RWPE2 (cell line): ENCODE measurements at regions not wholly inside any gene's neighbourhood (a gene's known extent, or its start where the extent isn't known, plus 50 kb on each side); places are given as distances from the start of the nearest gene placed in this dataset.

Source experiments
- ATAC-seq: fragments of 200-7000 bp; cut with Tn5 transposase; 3 replicates; pipeline ENCODE4 v1.9.1; 2021; ENCODE audit warnings: low read depth
- DNase-seq: peaks from one replicate; pipeline ENCODE4 v3.0.0-alpha.2; 2020; ENCODE audit warnings: low spot score
- H3K27ac ChIP-seq: fragments of 450-650 bp; 2 replicates; pipeline ENCODE4 v1.5.1; 2017; ENCODE audit warnings: mild to moderate bottlenecking; ENCODE audit not compliant: poor library complexity, severe bottlenecking
- H3K27me3 ChIP-seq: fragments of 250-450 bp; sonication (Bioruptor Pico); 2 replicates; pipeline ENCODE4 v1.5.1; 2021; ENCODE audit warnings: mild to moderate bottlenecking, moderate library complexity; ENCODE audit not compliant: insufficient read depth, poor library complexity, severe bottlenecking
- H3K36me3 ChIP-seq: fragments of 250-450 bp; sonication (Bioruptor Pico); 2 replicates; pipeline ENCODE4 v1.5.1; 2020; ENCODE audit warnings: low read depth, mild to moderate bottlenecking, moderate library complexity
- H3K4me1 ChIP-seq: fragments of 250-450 bp; sonication (Bioruptor Pico); 2 replicates; pipeline ENCODE4 v1.5.1; 2021; ENCODE audit warnings: mild to moderate bottlenecking, moderate library complexity; ENCODE audit not compliant: insufficient read depth, poor library complexity, severe bottlenecking
- H3K4me3 ChIP-seq: fragments of 250-450 bp; sonication (Bioruptor Pico); 2 replicates; pipeline ENCODE4 v1.5.1; 2021; ENCODE audit warnings: mild to moderate bottlenecking, moderate library complexity; ENCODE audit not compliant: severe bottlenecking
- H3K9me3 ChIP-seq: fragments of 250-450 bp; sonication (Bioruptor Pico); 2 replicates; pipeline ENCODE4 v1.5.1; 2021; ENCODE audit warnings: mild to moderate bottlenecking, moderate library complexity; ENCODE audit not compliant: severe bottlenecking
- CTCF ChIP-seq: fragments of 450-650 bp; IDR thresholded peaks from one replicate; pipeline ENCODE4 v1.5.1; 2017; ENCODE audit warnings: mild to moderate bottlenecking, moderate library complexity; ENCODE audit not compliant: poor library complexity, severe bottlenecking

GRCh38 chr18:40356168-40356567, 1598.9 kb upstream of the PIK3C3 start:
- Histone ChIP-seq H3K27ac (peak overlapping the region; percentile 67), H3K9me3 (no peaks in the 10 kb centered on the region), H3K4me1 (peaks cover 10% of the 10 kb centered on the region), H3K4me3 (no peak overlapping the region), H3K36me3 (no peaks in the 10 kb centered on the region), H3K27me3 (no peaks in the 10 kb centered on the region)
- no peak for ATAC-seq
- TF ChIP-seq CTCF, result no peak
- DNase-seq, result no peak

- H3K27ac ChIP-seq, result peak overlapping the region; percentile 67
- no peaks in the 10 kb centered on the region for H3K9me3 ChIP-seq
- H3K4me1 ChIP-seq, result peaks cover 10% of the 10 kb centered on the region
- ATAC-seq, result peak; percentile 97
- DNase-seq, result no peak
- no peaks in the 10 kb centered on the region for H3K27me3 ChIP-seq
- no peak overlapping the region for H3K4me3 ChIP-seq
- no peaks in the 10 kb centered on the region for H3K36me3 ChIP-seq
- no peak for TF ChIP-seq CTCF
Observed at GRCh38 chr18:40355726-40356125, 1599.3 kb upstream of the PIK3C3 start.

- Histone ChIP-seq H3K4me1 (no peaks in the 10 kb centered on the region), H3K4me3 (no peak overlapping the region), H3K9me3 (no peaks in the 10 kb centered on the region), H3K27me3 (no peaks in the 10 kb centered on the region), H3K36me3 (no peaks in the 10 kb centered on the region), H3K27ac (no peak overlapping the region)
- no peak for TF ChIP-seq CTCF
- DNase-seq (no peak), ATAC-seq (no peak)
Observed at GRCh38 chr18:40348196-40348595, 1606.8 kb upstream of the PIK3C3 start.

- DNase-seq (no peak), ATAC-seq (no peak)
- TF ChIP-seq CTCF, result no peak
- H3K27me3 ChIP-seq, result no peaks in the 10 kb centered on the region
- H3K4me1 ChIP-seq, result no peaks in the 10 kb centered on the region
- no peaks in the 10 kb centered on the region for H3K36me3 ChIP-seq
- no peak overlapping the region for H3K4me3 ChIP-seq
- H3K9me3 ChIP-seq, result no peaks in the 10 kb centered on the region
- no peak overlapping the region for H3K27ac ChIP-seq
Observed at GRCh38 chr18:40347261-40347660, 1607.8 kb upstream of the PIK3C3 start.

- ATAC-seq, result no peak
- Histone ChIP-seq H3K27ac (no peak overlapping the region), H3K4me3 (no peak overlapping the region), H3K4me1 (no peaks in the 10 kb centered on the region), H3K27me3 (no peaks in the 10 kb centered on the region), H3K36me3 (no peaks in the 10 kb centered on the region), H3K9me3 (no peaks in the 10 kb centered on the region)
- no peak for DNase-seq
- no peak for TF ChIP-seq CTCF
Observed at GRCh38 chr18:40346146-40346545, 1608.9 kb upstream of the PIK3C3 start.
